IMR-90 (cell line): ENCODE measurements at regions not wholly inside any gene's neighbourhood (a gene's known extent, or its start where the extent isn't known, plus 50 kb on each side); places are given as distances from the start of the nearest gene placed in this dataset.

Experiments used
- ATAC-seq: fragments of 200-7000 bp; cut with Tn5 transposase; 2 replicates; pipeline ENCODE4 v1.9.1; 2020; ENCODE audit warnings: low read depth, mild to moderate bottlenecking, moderate library complexity
- BruUV-seq: library from RNA; stranded (reverse); fragments of 400-500 nt; replicated peaks from 2 replicates; lab custom pipeline; 2021; lab: Mats Ljungman, UMichigan
- CTCF ChIA-PET: fragments of 300-600 bp; formaldehyde crosslinking; extraction: SDS; loops from one replicate; lab custom pipeline; 2021; ENCODE audit warnings: antibody characterized with exemption; lab: Yijun Ruan, JAX
- POLR2A ChIA-PET: fragments of 300-600 bp; sonication (Branson Sonifier 250); formaldehyde crosslinking; loops from one replicate; lab custom pipeline; 2022; ENCODE audit warnings: antibody characterized with exemption; ENCODE audit not compliant: unreplicated experiment; lab: Charles Lee
- DNase-seq: peaks from one replicate; pipeline ENCODE4 v3.0.0; 2013
- H2AFZ ChIP-seq: replicated peaks from 2 replicates; pipeline ENCODE3; 2013; ENCODE audit warnings: low read length, mild to moderate bottlenecking; ENCODE audit not compliant: poor library complexity
- H2AK5ac ChIP-seq: 2 replicates; pipeline ENCODE4 v1.6.1; 2013; ENCODE audit warnings: low read depth, low read length, inconsistent platforms
- H2AK9ac ChIP-seq: replicated peaks from 2 replicates; pipeline ENCODE3; 2013; ENCODE audit warnings: mild to moderate bottlenecking, low read depth, low read length, moderate library complexity; ENCODE audit not compliant: poor library complexity
- H2BK120ac ChIP-seq: 2 replicates; pipeline ENCODE4 v1.6.1; 2013; ENCODE audit warnings: low read depth, low read length, inconsistent platforms
- H2BK15ac ChIP-seq: 3 replicates; pipeline ENCODE4 v1.6.1; 2013; ENCODE audit warnings: low read depth, low read length, inconsistent platforms
- H2BK20ac ChIP-seq: 2 replicates; pipeline ENCODE4 v1.6.1; 2013; ENCODE audit warnings: low read depth, mild to moderate bottlenecking, inconsistent platforms, low read length, moderate library complexity
- H2BK5ac ChIP-seq: 2 replicates; pipeline ENCODE4 v1.6.1; 2013; ENCODE audit warnings: mild to moderate bottlenecking, low read depth, low read length, inconsistent platforms; ENCODE audit not compliant: poor library complexity, severe bottlenecking
- H3K14ac ChIP-seq: replicated peaks from 2 replicates; pipeline ENCODE4 v1.6.1; 2013; ENCODE audit warnings: low read depth, low read length, inconsistent platforms
- H3K18ac ChIP-seq: 2 replicates; pipeline ENCODE4 v1.6.1; 2013; ENCODE audit warnings: low read depth, low read length, control low read depth
- H3K23ac ChIP-seq: 2 replicates; pipeline ENCODE4 v1.6.1; 2013; ENCODE audit warnings: low read depth, low read length, inconsistent platforms
- H3K27ac ChIP-seq: 2 replicates; pipeline ENCODE4 v1.5.1; 2013; ENCODE audit warnings: mild to moderate bottlenecking, control low read depth, low read length; ENCODE audit not compliant: insufficient read depth
- H3K27me3 ChIP-seq: 2 replicates; pipeline ENCODE4 v1.6.1; 2013; ENCODE audit warnings: low read length; ENCODE audit not compliant: control insufficient read depth, insufficient read depth
- H3K36me3 ChIP-seq: 2 replicates; pipeline ENCODE4 v1.6.1; 2013; ENCODE audit warnings: low read length, mixed read lengths; ENCODE audit not compliant: control insufficient read depth, insufficient read depth
- H3K4ac ChIP-seq: 2 replicates; pipeline ENCODE4 v1.6.1; 2013; ENCODE audit warnings: low read depth, low read length, inconsistent platforms
- H3K4me1 ChIP-seq: 2 replicates; pipeline ENCODE4 v1.6.1; 2013; ENCODE audit warnings: low read length, mixed read lengths; ENCODE audit not compliant: control insufficient read depth, insufficient read depth
- H3K4me2 ChIP-seq: 2 replicates; pipeline ENCODE4 v1.6.1; 2013; ENCODE audit warnings: low read depth, mild to moderate bottlenecking, control low read depth, low read length, moderate library complexity
- H3K4me3 ChIP-seq: 2 replicates; pipeline ENCODE4 v1.5.1; 2013; ENCODE audit warnings: low read depth, mild to moderate bottlenecking, control low read depth, low read length, moderate library complexity; ENCODE audit not compliant: insufficient read depth
- H3K56ac ChIP-seq: 2 replicates; pipeline ENCODE4 v1.6.1; 2013; ENCODE audit warnings: low read length, inconsistent platforms; ENCODE audit not compliant: insufficient read depth; ENCODE audit errors: extremely low read depth
- H3K79me1 ChIP-seq, 2 experiments: 2 replicates each; pipeline ENCODE4 v1.6.1; 2013; ENCODE audit warnings: low read length in 2 of 2, inconsistent platforms in 1 of 2, low read depth in 1 of 2
- H3K9ac ChIP-seq: 2 replicates; pipeline ENCODE4 v1.6.1; 2013; ENCODE audit warnings: low read depth, low read length, control low read depth
- H3K9me1 ChIP-seq: 2 replicates; pipeline ENCODE4 v1.6.1; 2013; ENCODE audit warnings: low read length, inconsistent platforms; ENCODE audit not compliant: insufficient read depth
- H3K9me3 ChIP-seq: 2 replicates; pipeline ENCODE4 v1.6.1; 2013; ENCODE audit warnings: low read length; ENCODE audit not compliant: control insufficient read depth, insufficient read depth
- H4K20me1 ChIP-seq: 2 replicates; pipeline ENCODE4 v1.6.1; 2013; ENCODE audit warnings: low read length, inconsistent platforms; ENCODE audit not compliant: insufficient read depth
- H4K5ac ChIP-seq: 2 replicates; pipeline ENCODE4 v1.6.1; 2013; ENCODE audit warnings: mild to moderate bottlenecking, low read depth, low read length, control low read depth
- H4K8ac ChIP-seq, 2 experiments: 2 replicates each; pipeline ENCODE4 v1.6.1; 2013; ENCODE audit warnings: low read depth in 2 of 2, low read length in 2 of 2, control low read depth in 1 of 2, inconsistent platforms in 1 of 2
- H4K91ac ChIP-seq: 2 replicates; pipeline ENCODE4 v1.6.1; 2013; ENCODE audit warnings: low read depth, low read length, inconsistent platforms; ENCODE audit not compliant: insufficient read depth
- BHLHE40 ChIP-seq: fragments of 150-350 bp; IDR thresholded peaks from 2 replicates; pipeline ENCODE4 v1.6.1; 2016; ENCODE audit warnings: mild to moderate bottlenecking, low read depth, low read length
- MAZ ChIP-seq: IDR thresholded peaks from 2 replicates; pipeline ENCODE4 v1.6.1; 2012; ENCODE audit warnings: low read depth, mild to moderate bottlenecking, low read length, improper control_type of control experiment, moderate library complexity, borderline replicate concordance
- MXI1 ChIP-seq: IDR thresholded peaks from 2 replicates; pipeline ENCODE4 v1.6.1; 2012; ENCODE audit warnings: low read depth, mild to moderate bottlenecking, low read length, moderate library complexity, borderline replicate concordance
- dilution Hi-C: fragments of 300-500 bp; cut with HindIII; formaldehyde crosslinking; loops from one replicate; pipeline ENCODE4 v1.14.3; 2018; ENCODE audit warnings: low sequenced_read_pairs; ENCODE audit not compliant: unreplicated experiment
- in situ Hi-C: fragments of 300-500 bp; cut with MboI; formaldehyde crosslinking; loops from 3 replicates; pipeline ENCODE4 v1.14.3; 2019; ENCODE audit warnings: low sequenced_read_pairs, inconsistent platforms, mixed read lengths
- intact Hi-C: fragments of 100-400 bp; cut with micrococcal nuclease; formaldehyde crosslinking; loops from 2 replicates; pipeline ENCODE4 v1.10.0; 2022
- TF ChIP-seq, protein P1 (sequence below): fragments of 150-350 bp; IDR thresholded peaks from 2 replicates; pipeline ENCODE4 v1.6.1; 2016; ENCODE audit warnings: low read depth, mild to moderate bottlenecking, low read length, moderate library complexity, borderline replicate concordance

DNA sequence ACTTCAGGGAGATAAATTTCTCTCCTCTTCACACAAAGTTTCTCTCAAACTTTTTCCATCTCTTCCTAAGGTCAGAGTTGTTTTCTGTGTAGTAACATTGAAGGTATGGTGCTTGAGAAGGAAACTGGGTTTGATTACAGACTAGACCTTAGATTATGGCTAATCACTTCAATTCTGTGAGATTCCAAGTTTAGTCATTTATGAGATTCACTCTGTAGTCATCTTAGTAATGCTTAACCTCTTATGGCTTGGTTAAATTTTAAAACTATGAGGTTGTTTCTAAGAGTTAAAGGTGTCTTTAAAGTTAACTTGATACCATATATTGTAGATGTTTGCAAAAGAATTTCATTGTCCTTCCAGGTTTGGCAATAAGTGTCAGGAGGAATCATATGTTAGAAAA is 1092.2 kb downstream of the KCNT2 start:
- H2AFZ ChIP-seq = no peak overlapping the region
- no peak overlapping the region for H2BK5ac ChIP-seq
- H3K4ac ChIP-seq = no peak overlapping the region
- H3K4me3 ChIP-seq = no peak overlapping the region
- H3K14ac ChIP-seq = no peak overlapping the region
- no peak overlapping the region for H4K8ac ChIP-seq
- dilution Hi-C loops = no loop called here
- no peaks in the 10 kb centered on the region for H4K20me1 ChIP-seq
- no peak overlapping the region for H3K9ac ChIP-seq
- no peaks in the 10 kb centered on the region for H3K27me3 ChIP-seq
- H2BK120ac ChIP-seq = no peak overlapping the region
- no peak overlapping the region for H3K27ac ChIP-seq
- BruUV-seq = no TSS peak
- H2AK5ac ChIP-seq = no peak overlapping the region
- H3K9me3 ChIP-seq = no peaks in the 10 kb centered on the region
- H2BK15ac ChIP-seq = no peak overlapping the region
- CTCF ChIA-PET = no interaction called here
- H3K9me1 ChIP-seq = no peaks in the 10 kb centered on the region
- H3K79me1 ChIP-seq = no peaks in the 10 kb centered on the region
- H3K56ac ChIP-seq = no peak overlapping the region
- no peak overlapping the region for H3K23ac ChIP-seq
- no peaks in the 10 kb centered on the region for H3K36me3 ChIP-seq
- no peak overlapping the region for H2BK20ac ChIP-seq
- no peak; the same call in 1 of the 2 replicates for ATAC-seq
- H3K4me2 ChIP-seq = no peak overlapping the region
- POLR2A ChIA-PET = interaction anchor here (0.6 kb wide), 1 partner anchor 735 kb away, joined by 3 read pairs; no protein-coding TSS in a partner anchor
- DNase-seq = peak; percentile 26
- no peak overlapping the region for H4K91ac ChIP-seq
- H3K4me1 ChIP-seq = no peaks in the 10 kb centered on the region
- no peak overlapping the region for H3K18ac ChIP-seq
- intact Hi-C loops = no loop called here
- in situ Hi-C loops = no loop called here
- TF ChIP-seq, protein P1, sequence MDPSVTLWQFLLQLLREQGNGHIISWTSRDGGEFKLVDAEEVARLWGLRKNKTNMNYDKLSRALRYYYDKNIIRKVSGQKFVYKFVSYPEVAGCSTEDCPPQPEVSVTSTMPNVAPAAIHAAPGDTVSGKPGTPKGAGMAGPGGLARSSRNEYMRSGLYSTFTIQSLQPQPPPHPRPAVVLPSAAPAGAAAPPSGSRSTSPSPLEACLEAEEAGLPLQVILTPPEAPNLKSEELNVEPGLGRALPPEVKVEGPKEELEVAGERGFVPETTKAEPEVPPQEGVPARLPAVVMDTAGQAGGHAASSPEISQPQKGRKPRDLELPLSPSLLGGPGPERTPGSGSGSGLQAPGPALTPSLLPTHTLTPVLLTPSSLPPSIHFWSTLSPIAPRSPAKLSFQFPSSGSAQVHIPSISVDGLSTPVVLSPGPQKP = no peak
- TF ChIP-seq MAZ (no peak), BHLHE40 (no peak), MXI1 (no peak)
- no peak overlapping the region for H4K5ac ChIP-seq
- H2AK9ac ChIP-seq = no peak overlapping the region
